Psoas muscle (tissue), 7 donors: ENCODE measurements at regions not wholly inside any gene's neighbourhood (a gene's known extent, or its start where the extent isn't known, plus 50 kb on each side); places are given as distances from the start of the nearest gene placed in this dataset.

ENCODE experiments used
- ATAC-seq, 4 donors: fragments of 200-7000 bp; cut with Tn5 transposase; one replicate each; pipeline ENCODE4 v1.9.1; 2020; ENCODE audit warnings: moderate library complexity in 3 of 4, mild to moderate bottlenecking in 2 of 4
- DNase-seq, 2 donors: peaks; one replicate each; pipeline ENCODE4 v3.0.0-alpha.2; 2020
- H3K27ac ChIP-seq: fragments of 200-600 bp; one replicate; pipeline ENCODE4 v1.8.0; 2022
- H3K27me3 ChIP-seq, 3 donors: fragments of 200-600 bp in 1 of 3; one replicate each; pipeline versions ENCODE4 v1.6.1 to v1.8.0; 2013 to 2022; ENCODE audit warnings: low read length in 2 of 3, mild to moderate bottlenecking in 2 of 3, moderate library complexity in 1 of 3; ENCODE audit not compliant: insufficient read depth in 3 of 3
- H3K36me3 ChIP-seq, 2 donors: fragments of 200-600 bp in 1 of 2; one replicate each; pipeline versions ENCODE4 v1.6.1 to v1.8.0; 2013 to 2022; ENCODE audit warnings: low read depth in 1 of 2, mild to moderate bottlenecking in 1 of 2, moderate library complexity in 1 of 2; ENCODE audit not compliant: insufficient read depth in 1 of 2
- H3K4me1 ChIP-seq: fragments of 200-600 bp; one replicate; pipeline ENCODE4 v1.8.0; 2022
- H3K4me3 ChIP-seq: fragments of 200-600 bp; one replicate; pipeline ENCODE4 v1.8.0; 2022; ENCODE audit warnings: mild to moderate bottlenecking
- H3K9me3 ChIP-seq: fragments of 200-600 bp; one replicate; pipeline ENCODE4 v1.8.0; 2022
- CTCF ChIP-seq: fragments of 200-600 bp; IDR thresholded peaks from one replicate; pipeline ENCODE4 v1.8.0; 2022; ENCODE audit warnings: antibody characterized with exemption
- WGBS, 3 donors: extraction: QIAGEN DNeasy Blood & Tissue Kit; methylation state at CpG; one replicate each; pipeline versions ENCODE4 v1.1.6 to v1.1.7; 2013; 5-methylcytosine and 5-hydroxymethylcytosine counted together
- intact Hi-C, 2 donors: fragments of 100-400 bp; cut with DNase I; formaldehyde crosslinking; loops; one replicate each; pipeline versions ENCODE4 v1.11.0 to v1.14.2; 2022
- donor health status: healthy with polysubstance abuse.
- donor health status: DM: no; HTN: no; CAD: no; lungs with moderate emphysema.
- donor health status: Bipolar disorder and iron deficiency.
- donor health status: healthy.
- donor health status: DM: yes; HTN: yes; CAD: no.
- donor health status: DM: no; HTN: no; CAD: no.
- donor health status: DM: yes; HTN: yes; CAD: no.

DNA sequence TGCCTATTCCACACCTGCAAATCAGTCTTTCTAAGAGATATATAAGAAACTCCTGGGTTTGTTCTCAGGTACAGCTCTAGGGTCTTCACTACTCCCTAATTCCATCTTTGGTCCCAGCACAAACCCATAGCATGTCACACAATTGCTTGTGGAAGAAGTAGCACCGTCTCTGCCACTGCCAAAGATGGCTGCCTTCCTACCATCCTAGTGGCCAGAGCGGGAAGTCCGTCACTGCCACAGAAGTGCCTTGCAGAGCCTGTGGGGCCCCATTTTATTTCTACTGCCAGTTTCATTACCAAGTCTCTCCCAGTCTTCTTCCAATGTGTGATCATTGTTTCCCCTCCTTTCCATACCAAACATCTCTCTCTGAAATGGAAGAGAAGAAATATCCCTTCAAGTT lies 107.6 kb downstream of the CD47 start:
- WGBS, 3 donors, result 91 to 96% (median 96%) methylated on average over 3 of the region's 3 CpGs
- H3K4me3 ChIP-seq, result no peak overlapping the region
- no peak for ATAC-seq
- H3K9me3 ChIP-seq, result no peaks in the 10 kb centered on the region
- H3K4me1 ChIP-seq, result peaks cover 14% of the 10 kb centered on the region
- intact Hi-C loops, result no loop called here
- no peaks in the 10 kb centered on the region for H3K27me3 ChIP-seq
- H3K36me3 ChIP-seq, result no peaks in the 10 kb centered on the region
- no peak overlapping the region for H3K27ac ChIP-seq
- TF ChIP-seq CTCF, result no peak
- no peak for DNase-seq

DNA sequence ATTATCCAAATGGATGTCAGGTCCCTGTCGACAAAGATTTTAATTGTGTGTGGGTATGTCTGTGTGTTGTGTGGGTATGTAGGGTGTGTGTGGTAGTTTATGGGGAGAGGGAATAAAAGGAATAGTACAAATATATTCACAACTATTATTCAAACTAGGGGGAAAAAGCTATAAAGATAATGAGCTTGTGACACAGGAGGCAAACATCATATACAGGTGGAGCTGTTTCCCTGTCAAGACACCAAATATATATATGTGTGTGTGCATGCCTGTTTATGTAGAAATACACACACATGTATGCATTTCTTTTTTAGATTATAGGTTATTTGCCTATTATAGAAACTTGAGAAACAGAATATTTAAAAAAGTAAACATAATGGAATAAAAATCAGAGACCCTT lies 108.7 kb downstream of the CD47 start:
- no peaks in the 10 kb centered on the region for H3K27me3 ChIP-seq
- DNase-seq (no peak), ATAC-seq (no peak)
- TF ChIP-seq CTCF, result no peak
- no peaks in the 10 kb centered on the region for H3K36me3 ChIP-seq
- intact Hi-C loops, result no loop called here
- 24 to 48% (median 35%) methylated on average over 1 of the region's 1 CpG for WGBS, 3 donors
- H3K4me1 ChIP-seq, result peaks cover 9% of the 10 kb centered on the region
- no peaks in the 10 kb centered on the region for H3K9me3 ChIP-seq
- H3K27ac ChIP-seq, result no peak overlapping the region
- no peak overlapping the region for H3K4me3 ChIP-seq

GRCh38 chr3:107981471-107982111 lies 109.2 kb downstream of the CD47 start:
- no peak for TF ChIP-seq CTCF
- H3K27ac ChIP-seq, result no peak overlapping the region
- intact Hi-C loops, result no loop called here
- peak in 3 of 4 donors; percentile 52 to 67 (median 64) for ATAC-seq
- H3K9me3 ChIP-seq, result no peaks in the 10 kb centered on the region
- peaks cover 7% of the 10 kb centered on the region for H3K4me1 ChIP-seq
- H3K27me3 ChIP-seq, result no peaks in the 10 kb centered on the region
- DNase-seq, result peak; percentile 28 to 49
- 21 to 23% (median 22%) methylated on average over 7 of the region's 7 CpGs for WGBS, 3 donors
- no peak overlapping the region for H3K4me3 ChIP-seq
- H3K36me3 ChIP-seq, result no peaks in the 10 kb centered on the region

GRCh38 chr3:107979538-107979937 lies 111.3 kb downstream of the CD47 start:
- ATAC-seq, result peak; percentile 34 to 86 (median 82)
- WGBS, 3 donors, result 43 to 55% (median 47%) methylated on average over 6 of the region's 6 CpGs
- no peaks in the 10 kb centered on the region for H3K27me3 ChIP-seq
- H3K4me3 ChIP-seq, result no peak overlapping the region
- intact Hi-C loops, result no loop called here
- H3K9me3 ChIP-seq, result no peaks in the 10 kb centered on the region
- H3K27ac ChIP-seq, result no peak overlapping the region
- TF ChIP-seq CTCF, result no peak
- H3K4me1 ChIP-seq, result peaks cover 7% of the 10 kb centered on the region
- no peaks in the 10 kb centered on the region for H3K36me3 ChIP-seq
- no peak for DNase-seq
